ENCODE measurements at regions not wholly inside any gene's neighbourhood (a gene's known extent, or its start where the extent isn't known, plus 50 kb on each side); places are given as distances from the start of the nearest gene placed in this dataset.
"Not testable (repeated sequence)": the region's sequence is repeated elsewhere in the genome, so short reads cannot be mapped to it uniquely, and the experiment has no call there.

DNA sequence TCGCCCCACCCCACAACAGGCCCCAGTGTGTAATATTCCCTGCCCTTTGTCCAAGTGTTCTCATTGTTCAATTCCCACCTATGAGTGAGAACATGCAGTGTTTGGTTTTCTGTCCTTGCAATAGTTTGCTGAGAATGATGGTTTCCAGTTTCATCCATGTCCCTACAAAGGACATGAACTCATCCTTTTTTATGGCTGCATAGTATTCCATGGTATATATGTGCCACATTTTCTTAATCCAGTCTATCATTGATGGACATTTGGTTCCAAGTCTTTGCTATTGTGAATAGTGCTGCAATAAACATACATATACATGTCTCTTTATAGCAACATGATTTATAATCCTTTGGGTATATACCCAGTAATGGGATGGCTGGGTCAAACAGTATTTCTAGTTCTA lies 132.7 kb downstream of the SNX10 start:
- H3K79me2 ChIP-seq (ENCODE audit: low read length); H3K9me3 ChIP-seq (ENCODE audit: low read length); ATAC-seq; H3K9me2 ChIP-seq (replicated peaks; ENCODE audit: low read length); POLR2A ChIA-PET (ENCODE audit: unreplicated experiment); H2AFZ ChIP-seq (ENCODE audit: low read length); intact Hi-C loops (cut with micrococcal nuclease); DNase-seq; H3K27ac ChIP-seq (ENCODE audit: low read length); H4K20me1 ChIP-seq (ENCODE audit: low read length); CTCF ChIA-PET; H3K36me3 ChIP-seq (ENCODE audit: low read depth, low read length); H3K27me3 ChIP-seq (ENCODE audit: low read length); H3K4me3 ChIP-seq (ENCODE audit: low read length); H3F3A ChIP-seq (ENCODE audit: low read length, unreplicated experiment); H3K4me2 ChIP-seq (ENCODE audit: low read length); H3K9ac ChIP-seq (ENCODE audit: low read length); BruUV-seq (replicated peaks): not testable (repeated sequence)
- H3K4me1 ChIP-seq (ENCODE audit: insufficient read depth, low read length), result peaks cover 12% of the 10 kb centered on the region

DNA sequence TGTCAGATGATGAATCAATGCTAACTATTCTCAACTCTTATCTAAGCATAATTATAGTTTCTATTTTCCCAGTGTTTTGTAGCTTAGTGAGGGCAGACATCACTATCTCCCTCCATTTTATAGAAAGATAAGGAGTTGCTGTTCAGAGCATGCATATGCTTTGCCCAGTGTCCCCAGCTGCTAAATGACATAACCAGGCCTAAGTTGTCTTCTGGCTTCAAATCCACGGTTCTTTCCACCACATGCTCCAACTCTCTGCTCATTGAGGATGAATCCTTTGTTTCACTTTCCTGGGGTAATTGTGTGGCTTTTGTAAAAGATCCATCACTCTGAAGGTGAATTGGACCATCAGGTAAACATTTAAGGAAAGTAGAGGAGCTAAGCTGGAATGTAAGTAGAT lies 134.0 kb downstream of the SNX10 start:
- Histone ChIP-seq H3K27me3 (ENCODE audit: low read length) (no peaks in the 10 kb centered on the region), H4K20me1 (ENCODE audit: low read length) (no peaks in the 10 kb centered on the region), H3K9ac (ENCODE audit: low read length) (no peak overlapping the region), H3K4me1 (ENCODE audit: insufficient read depth, low read length) (peaks cover 13% of the 10 kb centered on the region), H3K36me3 (ENCODE audit: low read depth, low read length) (no peaks in the 10 kb centered on the region), H3K4me3 (ENCODE audit: low read length) (no peak overlapping the region), H3K79me2 (ENCODE audit: low read length) (no peaks in the 10 kb centered on the region), H3F3A (ENCODE audit: low read length, unreplicated experiment) (no peaks in the 10 kb centered on the region), H2AFZ (ENCODE audit: low read length) (no peak overlapping the region), H3K9me2 (replicated peaks; ENCODE audit: low read length) (no peaks in the 10 kb centered on the region), H3K9me3 (ENCODE audit: low read length) (no peaks in the 10 kb centered on the region), H3K27ac (ENCODE audit: low read length) (no peak overlapping the region), H3K4me2 (ENCODE audit: low read length) (no peak overlapping the region)
- ATAC-seq (no peak), DNase-seq (no peak)
- ChIA-PET POLR2A (ENCODE audit: unreplicated experiment) (no interaction called here), CTCF (interaction anchor here (0.5 kb wide), 1 partner anchor 42 kb away, joined by 4 read pairs; no protein-coding TSS in a partner anchor)
- BruUV-seq (replicated peaks), result no TSS peak
- TF ChIP-seq EZH2 (IDR thresholded peaks at IDR 0.05; ENCODE audit: low read length, unreplicated experiment) (no peak), EZH2phosphoT487 (IDR thresholded peaks at IDR 0.05; ENCODE audit: borderline replicate concordance, low read length) (no peak)
- TF ChIP-seq, protein P1, sequence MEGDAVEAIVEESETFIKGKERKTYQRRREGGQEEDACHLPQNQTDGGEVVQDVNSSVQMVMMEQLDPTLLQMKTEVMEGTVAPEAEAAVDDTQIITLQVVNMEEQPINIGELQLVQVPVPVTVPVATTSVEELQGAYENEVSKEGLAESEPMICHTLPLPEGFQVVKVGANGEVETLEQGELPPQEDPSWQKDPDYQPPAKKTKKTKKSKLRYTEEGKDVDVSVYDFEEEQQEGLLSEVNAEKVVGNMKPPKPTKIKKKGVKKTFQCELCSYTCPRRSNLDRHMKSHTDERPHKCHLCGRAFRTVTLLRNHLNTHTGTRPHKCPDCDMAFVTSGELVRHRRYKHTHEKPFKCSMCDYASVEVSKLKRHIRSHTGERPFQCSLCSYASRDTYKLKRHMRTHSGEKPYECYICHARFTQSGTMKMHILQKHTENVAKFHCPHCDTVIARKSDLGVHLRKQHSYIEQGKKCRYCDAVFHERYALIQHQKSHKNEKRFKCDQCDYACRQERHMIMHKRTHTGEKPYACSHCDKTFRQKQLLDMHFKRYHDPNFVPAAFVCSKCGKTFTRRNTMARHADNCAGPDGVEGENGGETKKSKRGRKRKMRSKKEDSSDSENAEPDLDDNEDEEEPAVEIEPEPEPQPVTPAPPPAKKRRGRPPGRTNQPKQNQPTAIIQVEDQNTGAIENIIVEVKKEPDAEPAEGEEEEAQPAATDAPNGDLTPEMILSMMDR (conservative IDR thresholded peaks at IDR 0.05; ENCODE audit: low read depth, low read length), result no peak
- intact Hi-C loops (cut with micrococcal nuclease), result no loop called here

DNA sequence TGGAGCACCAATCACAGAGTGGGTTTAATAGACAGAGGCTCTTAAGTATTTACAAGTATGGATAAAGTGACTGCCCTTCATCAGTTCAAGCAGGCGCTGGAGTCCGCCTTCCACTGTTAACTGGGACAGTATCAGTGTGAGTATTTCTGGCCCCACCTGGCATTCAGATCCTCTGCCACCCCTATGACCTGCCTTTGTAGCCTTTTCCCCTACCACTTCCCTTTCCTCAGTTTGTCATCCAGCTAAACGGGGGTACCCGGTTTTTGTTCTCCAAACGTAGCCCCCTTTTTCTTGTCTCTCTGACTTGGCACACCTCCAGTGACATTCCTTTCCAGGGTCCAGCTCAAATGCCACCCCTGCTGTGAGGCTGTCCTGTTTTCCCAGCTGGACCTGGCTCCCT lies 134.4 kb downstream of the SNX10 start:
- peaks cover 13% of the 10 kb centered on the region for H3K4me1 ChIP-seq (ENCODE audit: insufficient read depth, low read length)
- no peaks in the 10 kb centered on the region for H3K9me2 ChIP-seq (replicated peaks; ENCODE audit: low read length)
- H3K79me2 ChIP-seq (ENCODE audit: low read length), result no peaks in the 10 kb centered on the region
- no peak overlapping the region for H3K4me3 ChIP-seq (ENCODE audit: low read length)
- no peak overlapping the region for H3K27ac ChIP-seq (ENCODE audit: low read length)
- no TSS peak for BruUV-seq (replicated peaks)
- ChIA-PET POLR2A (ENCODE audit: unreplicated experiment) (no interaction called here), CTCF (no interaction called here)
- H3K4me2 ChIP-seq (ENCODE audit: low read length), result no peak overlapping the region
- H3K9ac ChIP-seq (ENCODE audit: low read length), result no peak overlapping the region
- no peaks in the 10 kb centered on the region for H3F3A ChIP-seq (ENCODE audit: low read length, unreplicated experiment)
- H3K27me3 ChIP-seq (ENCODE audit: low read length), result no peaks in the 10 kb centered on the region
- intact Hi-C loops (cut with micrococcal nuclease), result no loop called here
- H4K20me1 ChIP-seq (ENCODE audit: low read length), result no peaks in the 10 kb centered on the region
- no peak for DNase-seq
- no peak for TF ChIP-seq EZH2 (IDR thresholded peaks at IDR 0.05; ENCODE audit: low read length, unreplicated experiment)
- TF ChIP-seq, protein P1 (conservative IDR thresholded peaks at IDR 0.05; ENCODE audit: low read depth, low read length), result no peak
- no peak for TF ChIP-seq EZH2phosphoT487 (IDR thresholded peaks at IDR 0.05; ENCODE audit: borderline replicate concordance, low read length)
- H3K9me3 ChIP-seq (ENCODE audit: low read length), result no peaks in the 10 kb centered on the region
- H2AFZ ChIP-seq (ENCODE audit: low read length), result no peak overlapping the region
- ATAC-seq, result no peak
- H3K36me3 ChIP-seq (ENCODE audit: low read depth, low read length), result no peaks in the 10 kb centered on the region

Measured in PC-3 (cell line).